ENCODE measurements at regions not wholly inside any gene's neighbourhood (a gene's known extent, or its start where the extent isn't known, plus 50 kb on each side); places are given as distances from the start of the nearest gene placed in this dataset.

GRCh38 chr6:132131758-132132157, 180.6 kb upstream of the CCN2 start:
- no peak for TF ChIP-seq EGR1 (IDR thresholded peaks at IDR 0.05)
- no peak for TF ChIP-seq REST (IDR thresholded peaks at IDR 0.05; ENCODE audit: low read depth)

Measured in Ishikawa (cell line).